Neural cell (in vitro differentiated cells): ENCODE measurements at regions not wholly inside any gene's neighbourhood (a gene's known extent, or its start where the extent isn't known, plus 50 kb on each side); places are given as distances from the start of the nearest gene placed in this dataset.

Experiments used
- H2AFZ ChIP-seq: fragments of 200-600, 300-800 bp; sonication (generic), shearing (Covaris generic); 2 replicates; pipeline ENCODE4 v1.6.0; 2014; ENCODE audit warnings: low read depth, mild to moderate bottlenecking, antibody characterized with exemption, low read length, moderate library complexity
- H3F3A ChIP-seq: fragments of 200-600 bp; shearing (Covaris generic); 2 replicates; pipeline ENCODE4 v1.6.1; 2016; ENCODE audit warnings: mild to moderate bottlenecking, moderate library complexity, mixed read lengths, antibody characterized with exemption, low read length; ENCODE audit not compliant: insufficient read depth, poor library complexity, severe bottlenecking
- H3K27ac ChIP-seq: fragments of 200-600, 300-800 bp; sonication (generic), shearing (Covaris generic); 2 replicates; pipeline ENCODE4 v1.5.1; 2014; ENCODE audit warnings: mild to moderate bottlenecking, low read length, moderate library complexity
- H3K27me3 ChIP-seq: fragments of 300-800, 200-600 bp; sonication (generic), shearing (Covaris generic); 2 replicates; pipeline ENCODE4 v1.6.0; 2014; ENCODE audit warnings: mild to moderate bottlenecking, low read depth, low read length, moderate library complexity; ENCODE audit not compliant: insufficient read depth
- H3K36me3 ChIP-seq: fragments of 300-800, 200-600 bp; sonication (generic), shearing (Covaris generic); 2 replicates; pipeline ENCODE4 v1.5.1; 2014; ENCODE audit warnings: mild to moderate bottlenecking, antibody characterized with exemption, low read length, moderate library complexity; ENCODE audit not compliant: insufficient read depth
- H3K4me2 ChIP-seq: fragments of 300-800, 200-600 bp; sonication (generic), shearing (Covaris generic); 2 replicates; pipeline ENCODE4 v1.6.0; 2014; ENCODE audit warnings: mild to moderate bottlenecking, low read length
- H3K4me3 ChIP-seq: fragments of 300-800, 200-600 bp; sonication (generic), shearing (Covaris generic); 2 replicates; pipeline ENCODE4 v1.5.1; 2014; ENCODE audit warnings: mild to moderate bottlenecking, low read length, moderate library complexity
- H3K79me2 ChIP-seq: fragments of 200-600 bp; shearing (Covaris generic); replicated peaks from 2 replicates; pipeline ENCODE4 v1.6.0; 2014; ENCODE audit warnings: mild to moderate bottlenecking, low read length, moderate library complexity; ENCODE audit not compliant: insufficient read depth
- H3K9ac ChIP-seq: fragments of 300-800, 200-600 bp; sonication (generic), shearing (Covaris generic); 2 replicates; pipeline ENCODE4 v1.6.1; 2016; ENCODE audit warnings: mild to moderate bottlenecking, low read length, mixed read lengths
- H3K9me2 ChIP-seq: fragments of 200-600 bp; shearing (Covaris generic); 2 replicates; pipeline ENCODE4 v1.6.1; 2016; ENCODE audit warnings: mild to moderate bottlenecking, low read length, mixed read lengths; ENCODE audit not compliant: insufficient read depth
- H3K9me3 ChIP-seq: fragments of 200-600, 300-800 bp; sonication (generic), shearing (Covaris generic); 2 replicates; pipeline ENCODE4 v1.6.1; 2016; ENCODE audit warnings: mild to moderate bottlenecking, mixed run types, low read length, moderate library complexity, mixed read lengths
- H4K20me1 ChIP-seq: fragments of 200-600 bp; shearing (Covaris generic); 2 replicates; pipeline ENCODE4 v1.6.1; 2016; ENCODE audit warnings: mild to moderate bottlenecking, mixed run types; ENCODE audit not compliant: insufficient read depth
- CTCF ChIP-seq: fragments of 450-650 bp; IDR thresholded peaks from 2 replicates; pipeline ENCODE4 v1.5.1; 2014; ENCODE audit warnings: antibody characterized with exemption, mild to moderate bottlenecking, moderate library complexity; ENCODE audit not compliant: poor library complexity, severe bottlenecking
- EP300 ChIP-seq: fragments of 450-650 bp; conservative IDR thresholded peaks from 2 replicates; pipeline ENCODE4 v1.6.1; 2014; ENCODE audit warnings: antibody characterized with exemption, mild to moderate bottlenecking, moderate library complexity; ENCODE audit not compliant: poor library complexity, severe bottlenecking
- EZH2 ChIP-seq: fragments of 200-600, 300-800 bp; shearing (Covaris generic), sonication (generic); IDR thresholded peaks from 2 replicates; pipeline ENCODE4 v1.6.1; 2014; ENCODE audit warnings: antibody characterized with exemption, low read length, borderline replicate concordance, mild to moderate bottlenecking; ENCODE audit not compliant: insufficient read depth, poor library complexity, severe bottlenecking
- MXI1 ChIP-seq: fragments of 450-650 bp; conservative IDR thresholded peaks from 2 replicates; pipeline ENCODE4 v1.6.1; 2014; ENCODE audit warnings: antibody characterized with exemption, mild to moderate bottlenecking; ENCODE audit not compliant: poor library complexity, severe bottlenecking
- POLR2AphosphoS5 ChIP-seq: IDR thresholded peaks from 2 replicates; pipeline ENCODE4 v1.6.1; 2012
- RAD21 ChIP-seq: fragments of 450-650 bp; conservative IDR thresholded peaks from 2 replicates; pipeline ENCODE4 v1.6.1; 2014; ENCODE audit warnings: antibody characterized with exemption, mild to moderate bottlenecking, moderate library complexity
- REST ChIP-seq: IDR thresholded peaks from 2 replicates; pipeline ENCODE4 v1.6.1; 2012; ENCODE audit warnings: borderline replicate concordance
- SMC3 ChIP-seq: fragments of 450-650 bp; conservative IDR thresholded peaks from 2 replicates; pipeline ENCODE4 v1.6.1; 2014; ENCODE audit warnings: antibody characterized with exemption, mild to moderate bottlenecking, moderate library complexity; ENCODE audit not compliant: poor library complexity
- TAF1 ChIP-seq: IDR thresholded peaks from 2 replicates; pipeline ENCODE4 v1.6.1; 2012; ENCODE audit warnings: low read depth

GRCh38 chr13:85367887-85368286 lies 431.3 kb downstream of the SLITRK6 start:
- H3K36me3 ChIP-seq, result no peaks in the 10 kb centered on the region
- no peaks in the 10 kb centered on the region for H3K9me3 ChIP-seq
- H3K27ac ChIP-seq, result peak overlapping the region; percentile 62
- no peaks in the 10 kb centered on the region for H4K20me1 ChIP-seq
- H3K4me3 ChIP-seq, result no peak overlapping the region
- H2AFZ ChIP-seq, result no peak overlapping the region
- H3K79me2 ChIP-seq, result no peaks in the 10 kb centered on the region
- no peak overlapping the region for H3K9ac ChIP-seq
- no peak overlapping the region for H3K4me2 ChIP-seq
- H3K27me3 ChIP-seq, result no peaks in the 10 kb centered on the region
- TF ChIP-seq RAD21, result no peak
- no peaks in the 10 kb centered on the region for H3K9me2 ChIP-seq
- no peaks in the 10 kb centered on the region for H3F3A ChIP-seq

- no peaks in the 10 kb centered on the region for H3K27me3 ChIP-seq
- no peak overlapping the region for H3K4me2 ChIP-seq
- H4K20me1 ChIP-seq, result no peaks in the 10 kb centered on the region
- no peak overlapping the region for H3K27ac ChIP-seq
- no peaks in the 10 kb centered on the region for H3K9me3 ChIP-seq
- no peak overlapping the region for H3K9ac ChIP-seq
- H3K79me2 ChIP-seq, result no peaks in the 10 kb centered on the region
- no peaks in the 10 kb centered on the region for H3K9me2 ChIP-seq
- H2AFZ ChIP-seq, result no peak overlapping the region
- no peaks in the 10 kb centered on the region for H3F3A ChIP-seq
- no peak overlapping the region for H3K4me3 ChIP-seq
- no peaks in the 10 kb centered on the region for H3K36me3 ChIP-seq
- no peak for TF ChIP-seq MXI1
- no peak for TF ChIP-seq EZH2
- TF ChIP-seq CTCF, result no peak
- TF ChIP-seq SMC3, result no peak
- TF ChIP-seq POLR2AphosphoS5, result no peak
- no peak for TF ChIP-seq EP300
- TF ChIP-seq TAF1, result no peak
- no peak for TF ChIP-seq REST
- TF ChIP-seq RAD21, result no peak
Measured at GRCh38 chr13:85366759-85367417, 432.3 kb downstream of the SLITRK6 start.

- Histone ChIP-seq H3K4me2 (no peak overlapping the region), H3K9ac (no peak overlapping the region), H3K79me2 (no peaks in the 10 kb centered on the region), H3K9me3 (no peaks in the 10 kb centered on the region), H3K9me2 (no peaks in the 10 kb centered on the region), H4K20me1 (no peaks in the 10 kb centered on the region), H3K4me3 (no peak overlapping the region), H3K27ac (no peak overlapping the region), H3K27me3 (no peaks in the 10 kb centered on the region), H2AFZ (no peak overlapping the region), H3F3A (no peaks in the 10 kb centered on the region), H3K36me3 (no peaks in the 10 kb centered on the region)
- no peak for TF ChIP-seq SMC3
- TF ChIP-seq RAD21, result no peak
- no peak for TF ChIP-seq TAF1
- no peak for TF ChIP-seq EZH2
- TF ChIP-seq POLR2AphosphoS5, result no peak
- TF ChIP-seq EP300, result no peak
- TF ChIP-seq CTCF, result no peak
- TF ChIP-seq MXI1, result no peak
- TF ChIP-seq REST, result no peak
Measured at GRCh38 chr13:85363504-85363903, 435.7 kb downstream of the SLITRK6 start.
